ENCODE measurements at regions not wholly inside any gene's neighbourhood (a gene's known extent, or its start where the extent isn't known, plus 50 kb on each side); places are given as distances from the start of the nearest gene placed in this dataset.
"Not testable (repeated sequence)": the region's sequence is repeated elsewhere in the genome, so short reads cannot be mapped to it uniquely, and the experiment has no call there.

- not testable (repeated sequence) for DNase-seq
These were observed 112.9 kb downstream of the PCSK1 start for GRCh38 chr5:96319981-96320739.

GRCh38 chr5:96318569-96319110 lies 114.4 kb downstream of the PCSK1 start:
- DNase-seq: no peak

- DNase-seq: no peak
These were observed 115.1 kb downstream of the PCSK1 start for GRCh38 chr5:96317945-96318344.

GRCh38 chr5:96316487-96316886 lies 116.6 kb downstream of the PCSK1 start:
- no peak for DNase-seq

- no peak for DNase-seq
These were observed 117.0 kb downstream of the PCSK1 start for GRCh38 chr5:96316017-96316416.

- no peak for DNase-seq
These were observed 117.6 kb downstream of the PCSK1 start for GRCh38 chr5:96315431-96315830.

GRCh38 chr5:96312383-96312782 lies 120.7 kb downstream of the PCSK1 start:
- DNase-seq: no peak

GRCh38 chr5:96307047-96307446 lies 126.0 kb downstream of the PCSK1 start:
- not testable (repeated sequence) for DNase-seq

- DNase-seq: no peak
These were observed 130.8 kb downstream of the PCSK1 start for GRCh38 chr5:96302174-96302738.

- no peak for DNase-seq
These were observed 132.1 kb downstream of the PCSK1 start for GRCh38 chr5:96300976-96301375.

GRCh38 chr5:96297867-96298266 lies 135.2 kb downstream of the PCSK1 start:
- no peak for DNase-seq

GRCh38 chr5:96297290-96297689 lies 135.8 kb downstream of the PCSK1 start:
- DNase-seq: no peak

GRCh38 chr5:96294884-96295202 lies 138.2 kb downstream of the PCSK1 start:
- no peak for DNase-seq

- DNase-seq: no peak
These were observed 138.8 kb downstream of the PCSK1 start for GRCh38 chr5:96293966-96294883.

- DNase-seq: no peak
These were observed 140.3 kb downstream of the PCSK1 start for GRCh38 chr5:96292582-96293247.

GRCh38 chr5:96289287-96289686 lies 143.8 kb downstream of the PCSK1 start:
- not testable (repeated sequence) for DNase-seq

- no peak for DNase-seq
These were observed 144.2 kb downstream of the PCSK1 start for GRCh38 chr5:96288845-96289185.

- no peak for DNase-seq
These were observed 144.7 kb downstream of the PCSK1 start for GRCh38 chr5:96288166-96288844.

- no peak for DNase-seq
These were observed 145.9 kb downstream of the PCSK1 start for GRCh38 chr5:96287136-96287535.

GRCh38 chr5:96285823-96286222 lies 147.2 kb downstream of the PCSK1 start:
- DNase-seq: no peak

- no peak for DNase-seq
These were observed 148.2 kb downstream of the PCSK1 start for GRCh38 chr5:96284727-96285389.

GRCh38 chr5:96283589-96283988 lies 149.5 kb downstream of the PCSK1 start:
- DNase-seq: no peak
